OCI-LY1 (cell line): ENCODE measurements at regions not wholly inside any gene's neighbourhood (a gene's known extent, or its start where the extent isn't known, plus 50 kb on each side); places are given as distances from the start of the nearest gene placed in this dataset.

ENCODE experiments used
- H2AFZ ChIP-seq: fragments of 200-600 bp; sonication (generic), shearing (Covaris generic); 2 replicates; pipeline ENCODE4 v1.6.0; 2014; ENCODE audit warnings: antibody characterized with exemption, mild to moderate bottlenecking, low read length
- H3F3A ChIP-seq: fragments of 200-600 bp; sonication (generic), shearing (Covaris generic); 2 replicates; pipeline ENCODE4 v1.6.0; 2014; ENCODE audit warnings: mild to moderate bottlenecking, antibody characterized with exemption, low read length, moderate library complexity; ENCODE audit not compliant: insufficient read depth
- H3K27ac ChIP-seq: fragments of 200-600 bp; sonication (generic); 2 replicates; pipeline ENCODE4 v1.5.1; 2014; ENCODE audit warnings: low read length, mixed run types, mild to moderate bottlenecking, low read depth; ENCODE audit not compliant: poor library complexity, severe bottlenecking
- H3K27me3 ChIP-seq: fragments of 200-600 bp; sonication (generic); 2 replicates; pipeline ENCODE4 v1.6.0; 2014; ENCODE audit warnings: antibody characterized with exemption, mild to moderate bottlenecking, low read length, moderate library complexity; ENCODE audit not compliant: insufficient read depth
- H3K36me3 ChIP-seq: fragments of 200-600 bp; sonication (generic); 2 replicates; pipeline ENCODE4 v1.6.1; 2014; ENCODE audit warnings: mild to moderate bottlenecking, antibody characterized with exemption, low read length, moderate library complexity, mixed read lengths; ENCODE audit not compliant: insufficient read depth
- H3K4me1 ChIP-seq: fragments of 200-600 bp; sonication (generic); 2 replicates; pipeline ENCODE4 v1.5.1; 2014; ENCODE audit warnings: mild to moderate bottlenecking, low read length, moderate library complexity; ENCODE audit not compliant: insufficient read depth, severe bottlenecking
- H3K4me2 ChIP-seq: fragments of 200-600 bp; sonication (generic), shearing (Covaris generic); 2 replicates; pipeline ENCODE4 v1.6.1; 2014; ENCODE audit warnings: low read length
- H3K4me3 ChIP-seq: fragments of 200-600 bp; sonication (generic); 2 replicates; pipeline ENCODE4 v1.5.1; 2014; ENCODE audit warnings: low read length, low read depth, mild to moderate bottlenecking, mixed read lengths; ENCODE audit not compliant: poor library complexity, severe bottlenecking
- H3K79me2 ChIP-seq: fragments of 200-600 bp; shearing (Covaris generic); 2 replicates; pipeline ENCODE4 v1.6.1; 2016; ENCODE audit warnings: mixed run types, low read length, mixed read lengths; ENCODE audit not compliant: insufficient read depth
- H3K9ac ChIP-seq: fragments of 200-600 bp; sonication (generic), shearing (Covaris generic); 2 replicates; pipeline ENCODE4 v1.6.1; 2014; ENCODE audit warnings: mild to moderate bottlenecking, low read length, mixed read lengths
- H3K9me2 ChIP-seq: fragments of 200-600 bp; sonication (generic), shearing (Covaris generic); 2 replicates; pipeline ENCODE4 v1.6.1; 2014; ENCODE audit warnings: low read depth, mild to moderate bottlenecking, low read length, mixed read lengths
- H3K9me3 ChIP-seq: fragments of 200-600 bp; shearing (Covaris generic); 2 replicates; pipeline ENCODE4 v1.6.1; 2014; ENCODE audit warnings: low read length, mixed read lengths
- H4K20me1 ChIP-seq: fragments of 200-600 bp; sonication (generic), shearing (Covaris generic); 2 replicates; pipeline ENCODE4 v1.6.0; 2016; ENCODE audit warnings: mild to moderate bottlenecking, low read length; ENCODE audit not compliant: insufficient read depth
- CTCF ChIP-seq: fragments of 200-600 bp; sonication (generic), shearing (Covaris generic); IDR thresholded peaks from 2 replicates; pipeline ENCODE4 v1.5.1; 2017; ENCODE audit warnings: mild to moderate bottlenecking, antibody characterized with exemption, low read length, moderate library complexity, mixed read lengths
- EZH2 ChIP-seq: fragments of 200-600 bp; sonication (generic), shearing (Covaris generic); IDR thresholded peaks from 2 replicates; pipeline ENCODE4 v1.8.0; 2017; ENCODE audit warnings: borderline replicate concordance, mixed run types, mild to moderate bottlenecking, antibody characterized with exemption, low read length, moderate library complexity, mixed read lengths

GRCh38 chr6:81999826-82000225 is 247.3 kb upstream of the TENT5A start:
- Histone ChIP-seq H3K36me3 (no peaks in the 10 kb centered on the region), H3K4me3 (no peak overlapping the region), H3K79me2 (no peaks in the 10 kb centered on the region), H3F3A (no peaks in the 10 kb centered on the region), H4K20me1 (no peaks in the 10 kb centered on the region), H3K9me3 (no peaks in the 10 kb centered on the region), H3K9me2 (no peaks in the 10 kb centered on the region), H3K4me2 (no peak overlapping the region), H3K27me3 (no peaks in the 10 kb centered on the region), H2AFZ (no peak overlapping the region), H3K4me1 (no peaks in the 10 kb centered on the region), H3K27ac (no peak overlapping the region), H3K9ac (no peak overlapping the region)
- no peak for TF ChIP-seq EZH2
- no peak for TF ChIP-seq CTCF

GRCh38 chr6:81999270-81999669 is 246.8 kb upstream of the TENT5A start:
- Histone ChIP-seq H3K27me3 (no peaks in the 10 kb centered on the region), H3K9me3 (no peaks in the 10 kb centered on the region), H3F3A (no peaks in the 10 kb centered on the region), H3K4me3 (no peak overlapping the region), H2AFZ (no peak overlapping the region), H4K20me1 (no peaks in the 10 kb centered on the region), H3K4me1 (no peaks in the 10 kb centered on the region), H3K9ac (no peak overlapping the region), H3K36me3 (no peaks in the 10 kb centered on the region), H3K9me2 (no peaks in the 10 kb centered on the region), H3K4me2 (no peak overlapping the region), H3K27ac (no peak overlapping the region), H3K79me2 (no peaks in the 10 kb centered on the region)
- TF ChIP-seq CTCF (no peak), EZH2 (no peak)

GRCh38 chr6:81998432-81998831 is 246.0 kb upstream of the TENT5A start:
- Histone ChIP-seq H3K4me3 (no peak overlapping the region), H3K9me2 (no peaks in the 10 kb centered on the region), H3K27me3 (no peaks in the 10 kb centered on the region), H3K9ac (no peak overlapping the region), H3F3A (no peaks in the 10 kb centered on the region), H3K4me2 (no peak overlapping the region), H3K4me1 (no peaks in the 10 kb centered on the region), H2AFZ (no peak overlapping the region), H4K20me1 (no peaks in the 10 kb centered on the region), H3K36me3 (no peaks in the 10 kb centered on the region), H3K79me2 (no peaks in the 10 kb centered on the region), H3K27ac (no peak overlapping the region), H3K9me3 (no peaks in the 10 kb centered on the region)
- TF ChIP-seq EZH2: no peak
- TF ChIP-seq CTCF: no peak
